Right forelimb (tissue), 1 donor: ENCODE measurements at regions not wholly inside any gene's neighbourhood (a gene's known extent, or its start where the extent isn't known, plus 50 kb on each side); places are given as distances from the start of the nearest gene placed in this dataset.
A peak's percentile ranks its signal among the peaks of the same experiment; 100 is the strongest.
"Not testable (repeated sequence)": the region's sequence is repeated elsewhere in the genome, so short reads cannot be mapped to it uniquely, and the experiment has no call there.

Experiments used
- DNase-seq: peaks from one replicate; pipeline ENCODE4 v3.0.0-alpha.2; 2018

DNA sequence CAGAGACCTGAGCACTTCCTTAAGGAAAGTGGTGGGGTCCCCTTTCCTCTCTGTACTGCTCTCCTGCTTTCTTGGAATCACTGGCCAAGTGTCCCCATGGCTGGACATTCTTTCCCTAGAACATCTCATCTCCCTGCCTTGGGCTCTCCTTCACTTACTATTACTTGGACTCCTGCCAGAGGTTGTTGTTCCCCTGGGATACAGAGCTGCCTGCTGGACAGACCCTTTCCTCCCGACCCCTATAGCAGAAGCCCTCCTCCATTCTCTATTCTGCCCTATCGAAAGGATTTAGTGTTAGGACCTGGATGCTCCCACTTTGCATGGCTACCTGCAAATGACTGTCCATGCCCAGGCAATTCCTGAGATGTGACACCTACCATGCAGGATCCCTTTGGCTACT, 164.3 kb upstream of the PODXL start:
- DNase-seq, result no peak

DNA sequence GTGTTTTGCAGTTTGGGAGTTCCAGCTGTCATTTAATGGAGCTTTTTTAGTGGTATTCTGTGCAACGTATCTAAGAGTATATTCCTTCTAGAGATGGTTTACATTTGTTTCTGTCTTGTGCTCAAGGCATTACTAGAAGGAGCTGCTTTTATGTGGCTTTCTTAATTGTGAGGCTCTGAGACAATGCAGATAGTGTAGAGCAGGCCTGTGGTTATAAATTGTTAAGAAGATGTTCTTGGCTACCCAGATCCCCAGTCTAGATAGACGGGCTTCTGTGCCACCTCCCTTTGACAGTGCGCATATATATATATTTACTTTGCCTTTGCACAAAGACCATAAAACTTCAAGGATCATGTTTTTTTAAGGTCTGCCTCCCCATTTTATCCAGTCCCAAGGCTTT, 160.8 kb upstream of the PODXL start:
- no peak for DNase-seq

DNA sequence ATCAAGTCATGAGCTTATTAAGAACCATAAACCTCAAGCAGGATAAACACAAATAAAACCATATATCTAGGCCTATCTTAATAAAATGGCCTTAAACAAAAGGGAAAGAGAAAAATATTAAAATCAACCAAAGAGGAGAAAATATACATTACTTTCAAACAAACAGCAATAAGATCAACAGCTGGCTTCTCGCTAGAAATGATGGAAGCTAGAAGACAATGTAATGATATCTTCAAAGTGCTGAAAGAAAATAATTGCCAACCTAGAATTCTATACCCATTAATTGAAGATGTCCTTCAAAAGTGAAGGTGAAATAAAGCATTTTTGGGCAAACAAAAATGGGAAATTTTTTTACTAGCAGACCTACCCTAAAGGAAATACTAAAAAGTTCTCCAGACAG, 142.9 kb upstream of the PODXL start:
- DNase-seq, result no peak

DNA sequence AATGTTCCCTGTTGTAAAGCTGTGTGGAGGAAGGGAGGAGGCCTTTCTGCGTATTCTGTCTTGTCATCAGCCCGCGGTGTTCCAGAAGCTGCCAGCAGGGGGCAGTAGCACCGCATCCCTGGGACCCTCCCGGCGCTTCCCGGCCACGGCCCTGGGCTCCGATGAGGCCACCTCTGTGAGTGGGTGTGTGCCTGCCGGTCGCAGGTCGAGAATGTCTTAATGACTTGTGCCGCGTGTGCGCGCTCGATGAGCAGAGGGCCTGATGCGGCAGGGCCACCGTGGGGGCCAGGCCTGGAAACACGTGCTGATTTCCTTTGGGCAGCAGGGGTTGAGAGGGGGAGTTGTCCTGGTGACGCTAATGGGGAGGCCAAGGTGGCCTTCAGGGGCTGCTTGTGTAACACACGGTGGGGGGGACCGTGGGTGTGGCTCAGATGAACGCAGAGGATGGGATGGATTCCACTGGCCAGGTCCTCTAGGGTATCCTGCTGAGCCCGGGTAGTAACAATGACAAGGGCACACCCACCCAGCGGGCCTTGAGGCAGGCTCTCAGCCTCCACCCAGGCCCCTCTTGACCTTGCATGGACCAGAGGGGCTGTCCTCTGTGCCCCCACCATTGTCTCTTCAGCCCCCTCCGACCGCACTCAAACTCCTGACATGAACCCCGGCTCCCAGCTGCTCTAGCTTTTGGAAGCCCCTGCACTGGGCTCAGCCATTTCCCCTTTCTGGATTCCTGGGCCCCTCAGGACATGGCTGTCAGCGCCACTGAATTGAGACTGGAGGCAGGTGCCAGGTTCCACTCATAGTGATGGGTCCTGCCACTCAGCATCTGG, 135.9 kb upstream of the PODXL start:
- DNase-seq, result peak; percentile 69

DNA sequence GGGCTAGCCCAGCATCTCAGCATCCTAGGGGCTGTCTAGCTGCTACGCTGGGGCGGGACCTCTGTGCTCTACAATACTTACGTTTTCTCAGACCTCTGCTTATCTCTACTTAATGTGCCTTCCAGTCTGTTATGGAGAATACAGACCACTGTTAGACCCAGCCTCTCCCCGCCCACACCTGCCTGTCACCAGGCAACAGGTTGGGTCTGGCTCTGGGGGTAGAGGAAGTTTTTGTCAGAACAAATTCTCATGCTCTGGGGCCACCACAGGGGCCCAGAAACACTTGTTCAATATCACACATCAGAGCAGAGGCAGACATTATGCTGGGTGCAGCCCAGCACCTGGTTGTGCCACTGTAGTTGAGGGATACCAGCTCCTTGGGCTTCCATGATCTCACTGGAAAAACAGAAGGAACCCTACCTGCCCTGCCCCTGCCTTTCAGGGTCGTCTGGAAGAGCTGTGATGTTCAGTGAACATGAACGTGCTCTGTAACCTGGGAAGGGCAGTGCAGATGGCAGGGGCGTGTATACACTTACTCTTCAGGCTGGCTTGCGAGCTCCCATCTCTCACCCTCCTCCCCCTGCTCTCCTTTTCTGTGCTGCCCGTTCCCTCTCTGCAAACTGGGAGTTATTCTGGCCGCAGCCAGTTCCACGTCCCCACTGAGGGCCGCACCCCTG, 135.2 kb upstream of the PODXL start:
- no peak for DNase-seq

DNA sequence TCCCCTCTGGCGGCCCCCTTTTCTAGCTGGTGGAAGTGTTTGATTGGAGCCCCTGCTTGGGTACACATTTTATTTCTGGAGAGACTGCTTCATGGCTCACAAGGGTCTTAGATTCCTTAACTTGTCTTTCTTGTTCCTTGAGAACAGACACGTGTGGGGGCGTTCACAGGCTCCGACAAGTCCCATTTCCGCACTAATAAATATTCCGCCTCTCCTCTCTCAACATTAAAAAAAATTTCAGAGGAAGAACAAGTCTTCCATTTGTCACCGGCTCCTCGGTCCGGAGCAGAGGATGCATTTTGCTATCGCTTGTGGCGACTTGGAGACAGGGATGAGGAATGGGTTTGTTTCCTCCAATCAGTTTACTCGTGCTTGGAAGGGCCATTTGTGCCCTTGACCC, 134.0 kb upstream of the PODXL start:
- no peak for DNase-seq

DNA sequence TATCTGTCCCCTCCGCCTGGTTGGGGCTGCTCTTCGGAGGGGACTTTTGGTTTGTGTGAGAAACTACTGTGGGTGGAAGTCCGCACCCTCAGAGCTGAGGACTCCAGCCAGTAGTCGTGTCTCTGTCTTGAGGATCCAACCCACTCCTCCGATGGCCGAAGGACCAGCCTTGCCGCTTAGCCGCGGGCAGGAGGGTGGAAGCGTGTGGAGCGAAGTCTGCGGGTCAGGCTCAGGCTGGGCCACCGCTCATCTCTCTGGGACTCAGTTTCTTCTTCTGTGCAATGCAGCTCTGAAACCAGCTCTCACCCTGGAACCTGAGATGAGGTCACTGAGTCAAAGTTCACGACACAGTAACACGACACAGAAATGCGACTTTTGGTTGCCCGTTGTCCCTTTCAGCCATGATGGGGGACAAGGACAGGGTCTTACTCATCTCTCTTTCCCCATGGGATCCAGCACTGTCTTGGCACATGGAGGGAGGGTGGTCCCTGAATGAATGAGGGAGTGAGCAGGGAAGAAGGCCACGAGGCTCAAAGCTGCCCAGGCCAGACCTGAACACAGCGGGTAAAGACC, 133.3 kb upstream of the PODXL start:
- DNase-seq, result no peak

DNA sequence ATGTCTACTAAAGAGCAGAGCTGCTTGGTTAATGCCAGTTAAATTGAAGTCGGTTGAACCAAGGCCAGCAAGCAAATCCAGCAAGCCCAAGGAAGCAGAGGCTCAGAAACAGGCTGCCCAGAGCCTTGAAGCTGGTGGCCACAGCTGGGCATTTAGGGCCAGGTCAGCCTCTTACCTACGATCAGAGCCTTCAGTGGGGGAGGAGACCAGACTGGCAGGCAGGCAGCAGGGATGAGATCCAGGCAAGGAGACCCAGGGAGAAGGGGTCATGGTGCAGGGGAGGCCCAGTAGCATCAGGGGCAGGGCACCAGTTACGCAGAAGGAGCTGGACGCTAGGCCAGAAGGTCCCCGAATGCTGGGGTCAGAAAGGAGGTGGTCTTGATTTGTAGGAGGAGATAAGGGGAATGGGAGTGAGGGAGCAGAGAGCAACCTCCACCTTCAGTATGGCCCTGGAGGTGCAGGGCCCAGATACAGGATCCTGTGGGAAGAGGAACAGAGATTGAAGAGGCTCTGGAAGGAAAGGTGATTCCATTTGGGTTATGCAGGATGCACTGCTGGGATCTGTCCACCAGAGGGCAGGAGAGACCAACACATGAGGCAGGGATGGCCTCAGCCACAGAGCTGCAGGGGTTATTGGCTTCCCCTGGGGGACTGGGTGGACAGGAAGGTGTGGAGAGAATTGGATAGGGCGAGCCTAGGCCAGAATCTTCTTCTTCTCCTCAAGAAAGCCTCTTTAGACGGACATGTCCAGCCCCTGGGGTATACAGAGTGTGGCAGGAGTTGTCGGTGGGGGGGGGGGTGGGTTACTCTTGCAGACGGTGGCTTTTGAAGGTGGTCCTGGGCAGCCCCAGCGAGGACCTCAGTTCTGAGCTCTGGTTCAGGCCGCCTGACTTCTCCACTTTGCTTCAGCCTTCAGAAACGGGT, 132.6 kb upstream of the PODXL start:
- peak; percentile 78 for DNase-seq

DNA sequence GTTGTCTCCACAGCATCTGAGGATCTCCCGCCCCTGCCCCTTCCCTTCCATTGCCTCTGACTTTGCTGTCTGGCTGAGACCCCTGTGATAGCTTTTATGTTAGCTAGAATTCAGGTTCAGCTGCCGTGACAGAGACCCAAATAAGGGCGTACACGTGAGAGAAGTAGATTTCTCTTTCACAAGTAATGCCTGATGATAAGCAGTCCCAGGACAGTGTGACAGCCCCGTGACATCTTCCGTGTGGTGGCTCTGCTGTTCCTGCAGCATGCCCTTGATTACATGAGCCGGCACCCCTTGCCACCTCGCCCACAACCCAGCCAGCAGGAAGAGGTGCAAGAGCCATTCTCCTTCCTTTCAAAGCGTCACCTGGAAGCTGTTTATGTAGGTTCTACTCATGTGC, 130.9 kb upstream of the PODXL start:
- DNase-seq, result no peak

DNA sequence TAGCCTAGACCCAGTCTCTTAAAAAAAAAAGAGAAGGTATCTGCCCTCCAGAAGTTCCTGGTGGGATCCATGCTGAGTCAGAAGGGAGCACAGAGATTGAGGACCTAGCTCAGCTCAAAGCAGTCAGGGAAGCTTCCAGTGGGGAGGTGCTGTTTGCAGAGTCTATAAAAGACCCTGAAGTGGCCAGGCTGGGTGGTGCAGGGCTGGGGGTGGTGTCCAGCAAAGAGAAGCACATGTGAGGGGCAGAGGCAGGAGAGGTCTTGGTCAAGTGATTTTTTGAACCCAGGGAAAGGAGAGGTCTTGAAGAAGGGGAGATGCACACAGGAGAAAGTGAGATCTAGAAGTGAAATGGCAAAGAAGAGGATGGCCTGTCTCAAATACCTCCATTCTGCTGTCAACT, 130.4 kb upstream of the PODXL start:
- DNase-seq, result no peak

DNA sequence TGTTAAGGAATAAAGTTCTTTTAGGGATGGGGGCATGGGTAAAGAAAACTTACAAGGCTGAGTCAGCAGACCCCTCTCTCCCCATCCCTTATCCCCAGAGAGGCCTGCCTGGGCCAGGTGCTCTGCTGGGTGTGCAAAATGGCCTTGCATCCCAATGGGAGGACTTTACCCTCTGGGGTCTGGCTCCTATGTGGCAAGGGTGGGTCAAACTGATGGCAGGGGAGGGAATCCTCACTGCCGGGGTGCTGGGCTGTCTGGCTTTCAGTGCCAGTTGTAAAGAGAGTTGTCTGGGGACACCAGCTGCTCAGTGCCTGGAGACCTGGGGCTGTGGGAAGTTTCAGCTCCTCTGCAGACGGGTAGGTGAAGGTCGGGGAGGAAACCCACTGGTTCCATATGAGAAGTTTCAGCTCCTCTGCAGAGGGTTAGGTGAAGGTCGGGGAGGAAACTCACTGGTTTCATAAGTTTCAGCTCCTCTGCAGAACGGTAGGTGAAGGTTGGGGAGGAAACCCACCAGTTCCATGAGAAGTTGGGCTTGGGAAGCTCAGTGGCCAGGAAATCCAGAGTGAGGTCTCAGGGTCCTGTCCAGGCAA, 127.2 kb upstream of the PODXL start:
- no peak for DNase-seq

DNA sequence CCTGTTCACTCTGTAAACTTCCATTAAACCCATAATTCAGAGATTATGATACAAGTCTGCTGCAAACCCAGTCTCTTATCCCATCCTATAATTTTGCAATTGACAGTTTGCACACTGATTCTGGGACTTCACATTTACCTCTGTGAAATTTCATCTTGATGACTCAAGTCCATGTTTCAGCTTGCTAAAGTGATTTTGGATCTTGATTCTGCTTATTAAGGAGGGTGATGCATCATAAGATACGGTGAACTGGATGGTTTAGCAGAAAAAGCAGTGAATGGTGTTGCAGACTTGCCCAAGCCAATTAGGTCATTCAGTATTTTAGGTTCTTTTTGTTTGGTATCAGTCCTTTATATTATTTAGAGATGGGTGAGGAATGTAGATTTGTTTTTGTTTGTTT, 125.5 kb upstream of the PODXL start:
- no peak for DNase-seq

DNA sequence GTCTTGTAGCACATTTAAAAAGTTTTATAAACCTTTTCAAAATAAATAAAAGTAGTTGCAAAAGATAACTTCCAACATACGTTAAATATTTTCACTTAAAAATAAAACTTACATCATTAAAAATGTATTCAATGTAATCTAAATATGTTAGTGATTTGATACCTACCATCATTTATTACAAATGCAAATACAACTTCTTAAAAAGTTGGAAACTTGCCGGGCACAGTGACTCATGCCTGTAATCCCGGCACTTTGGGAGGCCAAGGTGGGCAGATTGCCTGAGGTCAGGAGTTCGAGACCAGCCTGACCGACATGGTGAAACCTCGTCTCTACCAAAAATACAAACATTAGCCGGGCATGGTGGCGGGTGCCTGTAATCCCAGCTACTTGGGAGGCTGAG, 122.6 kb upstream of the PODXL start:
- DNase-seq, result not testable (repeated sequence)

DNA sequence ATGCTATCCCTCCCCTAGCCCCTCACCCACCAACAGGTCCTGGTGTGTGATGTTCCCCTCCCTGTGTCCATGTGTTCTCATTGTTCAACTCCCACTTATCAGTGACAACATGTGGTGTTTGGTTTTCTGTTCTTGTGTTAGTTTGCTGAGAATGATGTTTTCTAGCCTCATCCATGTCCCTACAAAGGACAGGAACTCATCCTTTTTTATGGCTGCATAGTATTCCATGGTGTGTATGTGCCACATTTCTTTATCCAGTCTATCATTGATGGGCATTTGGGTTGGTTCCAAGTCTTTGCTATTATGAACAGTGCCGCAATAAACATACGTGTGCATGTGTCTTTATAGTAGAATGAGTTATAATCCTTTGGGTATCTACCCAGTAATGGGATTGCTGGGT, 120.4 kb upstream of the PODXL start:
- DNase-seq, result not testable (repeated sequence)

DNA sequence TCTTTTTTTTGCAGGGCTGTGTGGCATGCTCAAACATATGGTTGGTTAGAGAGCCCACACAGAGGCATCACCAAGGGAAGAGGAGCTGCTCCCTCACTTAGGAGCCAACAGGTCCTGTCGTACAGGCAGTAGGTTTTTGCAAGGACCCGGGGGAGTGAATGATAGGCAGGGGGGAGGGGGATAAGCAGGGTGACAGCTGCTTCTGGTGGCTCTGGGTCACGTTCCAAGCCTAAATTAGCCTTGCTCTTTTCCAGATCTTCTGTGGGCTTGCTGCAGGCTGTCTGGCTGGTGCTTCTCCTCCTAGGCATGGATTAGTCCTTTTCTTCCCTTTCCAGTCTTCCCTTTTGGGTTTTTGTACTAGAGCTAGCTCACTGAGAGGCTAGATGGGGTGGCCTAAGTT, 117.7 kb upstream of the PODXL start:
- DNase-seq, result no peak

DNA sequence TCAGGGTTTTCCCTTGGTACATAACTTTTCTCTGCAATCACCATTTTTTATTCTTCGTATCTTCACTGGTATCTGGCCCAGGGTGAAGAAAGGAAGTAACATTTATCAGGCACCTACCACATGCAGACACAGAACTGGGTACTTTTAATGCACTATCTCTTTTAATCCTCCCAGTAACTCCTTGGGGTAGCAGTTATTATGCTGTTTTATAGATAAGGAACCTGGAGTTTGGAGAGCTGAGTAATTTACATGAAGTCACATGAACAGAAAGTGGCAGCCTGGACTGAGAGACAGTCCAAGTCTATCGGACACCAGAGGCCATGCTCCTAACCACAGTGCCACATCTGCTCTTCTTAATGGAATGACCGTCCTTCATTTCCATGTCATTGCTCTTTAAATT, 117.1 kb upstream of the PODXL start:
- DNase-seq, result no peak

DNA sequence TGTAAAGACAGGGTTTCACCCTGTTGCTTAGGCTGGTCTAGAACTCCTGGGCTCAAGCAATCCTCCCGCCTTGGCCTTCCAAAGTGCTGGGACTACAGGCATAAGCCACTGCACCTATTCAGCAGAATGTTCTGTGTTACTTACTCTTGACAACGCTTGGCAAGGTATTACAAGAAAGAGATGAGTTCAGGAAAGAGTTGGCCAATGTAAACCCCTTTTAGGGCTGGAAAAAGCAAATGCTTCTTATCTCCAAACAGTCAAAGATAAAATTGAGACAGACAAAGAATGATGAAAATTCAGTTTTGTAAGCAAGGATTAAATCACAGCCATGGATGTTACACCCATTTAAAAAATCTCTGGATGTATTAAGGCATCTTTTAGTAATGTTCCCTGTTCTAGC, 114.0 kb upstream of the PODXL start:
- no peak for DNase-seq

DNA sequence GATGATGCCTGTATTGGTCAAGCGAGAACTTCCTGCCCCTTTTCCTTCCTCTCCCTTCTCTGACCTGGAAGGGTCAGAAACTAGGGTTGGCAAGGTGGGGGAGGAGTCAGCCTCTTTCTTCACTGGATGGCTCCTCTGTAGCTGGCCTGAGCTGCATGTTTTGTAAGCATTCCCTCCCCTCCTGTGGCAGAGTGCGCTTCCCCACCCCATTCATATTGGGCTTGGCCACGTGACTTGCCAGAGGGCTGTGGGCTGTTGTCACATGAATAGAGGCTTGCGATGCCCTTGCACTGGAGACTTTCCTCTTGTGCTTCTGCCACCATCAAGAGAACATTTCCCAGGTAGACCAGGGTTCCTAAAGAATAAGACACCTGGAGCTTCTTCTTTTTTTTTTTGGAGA, 111.3 kb upstream of the PODXL start:
- no peak for DNase-seq

DNA sequence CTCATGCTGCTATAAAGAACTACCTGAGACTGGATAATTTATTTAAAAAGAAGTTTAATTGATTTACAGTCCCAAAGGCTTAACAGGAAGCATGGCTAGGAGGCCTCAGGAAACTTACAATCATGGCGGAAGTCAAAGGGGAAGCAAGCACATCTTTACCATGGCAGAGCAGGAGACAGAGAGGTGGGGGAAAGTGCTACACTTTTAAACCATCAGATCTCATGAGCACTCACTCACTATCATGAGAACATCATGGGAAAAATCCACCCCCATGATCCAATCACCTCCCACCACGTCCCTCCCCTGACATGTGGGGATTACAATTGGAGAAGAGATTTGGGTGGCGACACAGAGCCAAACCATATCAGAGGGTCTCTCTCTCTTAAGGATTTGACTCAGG, 108.6 kb upstream of the PODXL start:
- DNase-seq, result no peak

DNA sequence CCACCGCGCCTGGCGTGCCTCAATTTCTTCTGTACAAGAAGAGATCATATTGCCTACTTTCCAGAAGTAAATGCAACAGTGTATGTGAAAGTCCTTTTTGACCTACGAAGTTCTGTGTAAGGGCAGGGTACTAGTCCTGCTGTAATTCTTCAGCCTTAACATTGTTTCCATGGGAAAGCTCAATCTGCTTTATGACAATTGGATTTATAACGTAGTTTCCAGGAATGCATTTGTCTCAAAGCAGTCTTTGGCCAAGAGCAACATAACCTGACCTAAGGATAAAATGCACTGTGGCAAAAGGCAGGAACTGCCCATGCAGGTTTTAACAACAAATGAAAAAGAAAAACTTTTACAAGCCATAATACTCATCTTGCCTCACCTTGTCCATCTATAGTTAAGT, 108.1 kb upstream of the PODXL start:
- no peak for DNase-seq

DNA sequence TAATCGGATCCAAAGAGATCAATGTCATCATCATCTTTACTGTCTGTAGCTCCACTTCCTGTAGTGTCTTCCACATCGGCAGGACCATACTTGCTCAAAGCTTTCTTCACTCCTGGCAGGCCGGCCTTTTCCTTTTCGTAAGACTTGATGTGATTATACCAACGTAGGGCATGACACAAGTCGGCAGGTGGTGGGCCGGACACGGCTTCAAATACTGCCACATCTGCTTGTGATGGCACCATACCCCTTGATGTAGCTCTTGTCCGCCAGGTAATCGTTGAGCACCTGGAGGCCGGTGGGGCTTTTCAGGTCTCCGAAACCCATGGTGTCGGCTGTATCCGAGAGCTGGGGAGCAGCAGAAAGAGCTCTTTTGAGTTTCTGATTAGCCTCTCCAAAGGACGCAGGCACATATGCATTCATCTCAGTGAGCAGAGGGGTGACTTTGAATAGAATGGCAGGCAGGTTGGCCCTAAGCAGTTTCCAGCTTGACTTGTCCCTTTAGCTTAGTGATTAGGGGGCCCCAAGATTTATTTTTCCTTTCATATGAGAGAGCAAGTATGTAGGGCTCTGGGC, 106.0 kb upstream of the PODXL start:
- DNase-seq, result not testable (repeated sequence)

DNA sequence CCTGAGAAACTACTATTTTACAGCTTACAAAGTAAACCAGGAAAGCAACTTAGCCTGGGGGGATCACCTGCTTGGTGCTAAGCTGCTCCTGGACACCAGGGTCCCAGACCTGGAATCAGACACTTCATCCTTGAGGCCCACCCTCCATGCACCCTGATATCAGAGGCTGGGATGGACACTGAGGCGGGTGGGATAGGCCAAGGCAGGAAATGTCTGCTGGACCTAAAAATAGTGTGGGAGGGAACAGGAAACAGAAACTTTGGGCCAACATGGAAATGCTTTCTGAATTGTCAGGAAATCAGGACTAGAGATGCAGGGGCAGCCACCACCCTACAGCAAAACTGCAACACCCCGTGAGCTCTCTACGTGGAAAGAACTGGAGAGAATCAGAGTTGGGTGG, 101.5 kb upstream of the PODXL start:
- DNase-seq, result no peak
